HG03060 (cell line): ENCODE measurements at regions not wholly inside any gene's neighbourhood (a gene's known extent, or its start where the extent isn't known, plus 50 kb on each side); places are given as distances from the start of the nearest gene placed in this dataset.

Experiments
- ATAC-seq: cut with Tn5 transposase; IDR thresholded peaks from one replicate; pipeline ENCODE4 v1.9.1; 2021; ENCODE audit warnings: low read depth, moderate number of reproducible peaks; ENCODE audit not compliant: unreplicated experiment

DNA sequence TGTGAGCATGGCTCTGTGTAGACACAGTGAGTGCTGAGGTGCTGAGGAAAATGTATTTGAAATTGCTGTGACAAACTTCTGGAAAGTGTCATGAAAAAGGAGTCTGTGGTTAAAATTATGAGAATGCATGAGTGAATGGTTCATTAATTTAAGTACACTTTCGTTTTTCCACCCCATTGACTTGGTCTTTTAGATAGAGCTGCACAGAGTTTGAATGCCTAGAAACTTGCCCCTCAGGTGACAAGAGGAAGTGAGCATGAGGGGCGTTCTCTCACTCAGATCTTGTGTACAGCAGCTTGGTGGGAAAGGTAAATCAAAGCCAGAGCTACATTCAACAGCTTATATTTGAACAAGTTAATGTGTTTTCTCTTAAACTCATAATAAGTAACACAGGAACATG lies 296.8 kb downstream of the WDR72 start:
- no peak for ATAC-seq

- no peak for ATAC-seq
Measured at GRCh38 chr15:53461677-53462076, 297.8 kb downstream of the WDR72 start.

GRCh38 chr15:53458736-53459135 lies 300.7 kb downstream of the WDR72 start:
- no peak for ATAC-seq

- no peak for ATAC-seq
Measured at GRCh38 chr15:53457479-53457878, 302.0 kb downstream of the WDR72 start.

GRCh38 chr15:53454843-53455721 lies 304.4 kb downstream of the WDR72 start:
- no peak for ATAC-seq

GRCh38 chr15:53454535-53454842 lies 305.0 kb downstream of the WDR72 start:
- no peak for ATAC-seq

- no peak for ATAC-seq
Measured at GRCh38 chr15:53453253-53454105, 306.0 kb downstream of the WDR72 start.

- no peak for ATAC-seq
Measured at GRCh38 chr15:53448232-53449015, 311.0 kb downstream of the WDR72 start.

DNA sequence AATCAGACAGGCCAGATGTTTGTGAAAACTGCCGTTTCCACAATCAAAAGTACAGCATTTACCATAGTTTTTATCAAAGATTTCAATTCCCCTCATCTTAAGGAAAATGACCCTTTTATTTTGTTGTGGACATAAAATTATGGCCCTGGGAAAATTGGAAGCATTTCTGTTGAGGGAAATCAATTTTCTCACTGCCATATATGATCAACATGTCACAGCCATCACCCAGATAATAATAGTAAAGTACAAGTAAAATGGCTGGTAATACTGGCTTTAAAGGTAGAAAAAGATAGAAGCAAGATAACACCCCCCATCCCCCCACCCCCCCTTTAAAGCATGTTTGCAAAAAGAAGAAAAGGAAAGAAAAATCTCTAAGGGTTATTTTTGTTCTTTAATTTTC lies 311.7 kb downstream of the WDR72 start:
- ATAC-seq: no peak

DNA sequence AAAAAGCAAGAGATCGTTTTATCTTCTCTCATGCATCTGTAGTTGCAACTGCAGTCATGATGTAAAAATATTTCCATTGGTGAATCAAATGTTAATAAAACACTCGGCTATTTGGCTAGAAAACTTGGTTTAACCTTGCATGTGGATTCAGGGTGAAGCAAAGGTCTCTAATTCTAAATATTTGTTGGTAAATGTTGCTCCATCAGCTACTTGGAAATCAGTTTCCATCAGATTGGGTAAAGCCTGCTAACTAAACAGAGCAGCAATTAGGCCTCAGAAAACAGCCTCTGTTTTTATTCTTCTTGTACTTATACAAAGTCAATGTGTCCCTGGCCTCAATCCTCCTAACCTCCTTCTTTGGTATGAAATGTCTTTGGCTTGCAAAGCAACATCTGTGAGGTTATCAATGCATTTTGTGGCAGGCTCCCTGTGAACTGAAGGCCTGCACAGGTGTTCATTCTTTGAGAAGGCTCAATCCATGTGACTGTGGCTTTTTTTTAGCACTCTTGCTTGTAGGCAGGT lies 312.3 kb downstream of the WDR72 start:
- no peak for ATAC-seq

DNA sequence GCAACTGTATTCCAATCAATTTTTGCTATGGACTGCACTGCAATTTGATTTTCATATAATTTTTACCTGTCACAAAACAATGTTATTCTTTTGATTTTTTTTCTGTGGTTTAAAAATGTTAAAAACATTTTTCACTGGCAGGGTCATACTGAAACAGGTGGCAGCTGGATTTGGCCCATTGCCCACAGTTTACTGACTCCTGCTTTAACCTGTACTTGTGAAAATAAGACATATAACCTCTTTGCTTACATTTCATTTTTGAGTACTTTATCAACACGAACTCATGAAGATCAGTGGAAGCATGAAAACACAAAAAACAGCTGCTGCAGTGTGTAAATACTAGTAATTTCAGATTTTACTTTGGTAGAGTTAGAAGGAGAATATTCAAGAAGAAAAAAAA lies 313.1 kb downstream of the WDR72 start:
- no peak for ATAC-seq

- ATAC-seq: no peak
Measured at GRCh38 chr15:53445531-53445930, 313.9 kb downstream of the WDR72 start.

DNA sequence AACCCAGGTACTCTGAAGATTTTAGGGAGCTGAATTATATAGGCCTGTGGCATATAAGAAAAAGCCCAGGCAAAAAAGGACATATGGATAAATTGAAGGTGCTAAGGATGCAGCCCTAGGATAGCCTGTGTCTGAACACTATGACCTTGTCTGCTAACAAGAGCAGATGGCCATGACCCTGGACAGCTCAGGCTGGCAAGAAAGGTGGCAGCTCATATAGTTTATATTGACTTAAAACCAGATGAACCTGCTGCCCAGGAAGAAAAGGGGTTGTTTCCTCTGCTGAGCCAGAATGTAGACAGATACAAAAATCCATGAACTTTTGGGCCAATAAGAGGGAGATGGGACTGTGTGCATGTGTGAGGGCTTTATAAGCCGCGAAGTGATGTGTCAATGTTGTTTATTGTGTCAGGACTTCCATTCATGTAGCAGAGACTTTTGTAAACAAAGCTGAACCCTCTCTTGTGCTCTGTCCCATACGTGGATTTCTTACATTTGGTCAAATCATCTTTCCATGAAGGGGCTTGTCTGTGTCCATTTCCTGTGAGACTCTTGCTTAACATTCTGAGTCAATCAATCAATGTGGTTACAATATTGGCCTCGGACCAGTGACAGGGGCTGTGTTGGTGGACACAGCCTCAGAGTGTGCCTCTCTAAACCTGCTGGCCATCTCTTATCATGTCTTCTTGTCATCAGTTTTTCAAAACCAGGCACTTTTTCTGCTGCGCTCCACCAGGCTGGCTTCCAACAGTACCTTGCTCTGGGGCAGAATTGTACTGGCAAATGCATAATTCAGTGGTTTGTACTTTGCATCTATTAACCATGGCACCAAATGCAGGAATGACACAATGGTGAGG lies 321.2 kb downstream of the WDR72 start:
- no peak for ATAC-seq

- ATAC-seq: no peak
Measured at GRCh38 chr15:53437366-53437765, 322.1 kb downstream of the WDR72 start.

DNA sequence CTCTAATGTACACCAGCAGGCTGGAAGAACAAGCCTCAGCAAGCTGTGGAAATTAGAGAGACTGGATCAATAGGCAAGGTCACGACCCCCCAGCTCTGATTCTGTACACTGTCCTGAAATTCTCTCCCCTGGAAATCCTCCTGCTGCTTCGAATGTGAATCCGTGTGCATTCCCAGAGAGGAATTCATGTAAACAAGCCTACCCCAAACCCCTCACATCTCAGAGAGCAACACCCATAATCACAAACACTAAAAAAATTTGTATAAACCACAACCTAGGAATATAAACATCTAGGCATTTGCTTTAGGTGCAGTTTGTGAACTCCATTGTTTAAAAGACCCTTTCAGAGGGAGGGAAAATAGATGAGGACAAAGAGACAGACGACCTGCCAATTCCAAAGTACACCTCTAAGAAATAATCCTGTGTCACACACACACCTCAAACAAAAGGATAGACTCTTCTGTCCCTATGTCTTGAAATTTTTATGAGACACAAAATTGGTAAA lies 325.2 kb downstream of the WDR72 start:
- no peak for ATAC-seq

GRCh38 chr15:53416219-53416940 lies 343.1 kb downstream of the WDR72 start:
- ATAC-seq: no peak

GRCh38 chr15:53414167-53414566 lies 345.3 kb downstream of the WDR72 start:
- no peak for ATAC-seq

GRCh38 chr15:53412542-53412941 lies 346.9 kb downstream of the WDR72 start:
- ATAC-seq: no peak

DNA sequence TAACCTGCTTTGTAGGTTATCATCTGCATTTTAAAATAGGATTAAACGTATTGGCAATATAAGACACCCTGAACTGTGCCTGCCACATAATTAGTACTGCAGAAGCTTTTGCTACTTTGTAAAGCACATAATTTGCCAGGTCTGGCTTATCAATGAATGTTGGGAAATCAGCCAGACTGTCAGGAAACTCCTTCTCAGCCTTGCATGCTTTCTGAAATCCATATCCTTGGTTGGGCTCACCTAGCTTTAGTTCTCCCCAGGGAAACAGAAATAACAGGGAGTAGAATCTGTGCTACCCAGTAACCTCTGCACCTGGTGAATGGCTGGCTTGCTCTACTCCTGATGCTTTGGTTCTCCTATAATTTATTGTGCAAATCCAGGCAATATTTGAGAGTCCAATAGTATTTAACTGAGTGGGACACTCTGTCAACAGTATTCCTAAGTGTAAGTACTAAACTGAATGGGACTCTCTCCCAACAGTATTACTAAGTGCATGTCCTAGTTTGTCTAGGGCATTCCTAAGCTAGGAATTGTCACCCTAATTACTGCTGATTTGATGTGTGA lies 354.5 kb downstream of the WDR72 start:
- ATAC-seq: no peak
